SK-N-SH treated with all-trans-retinoic acid at 6 μM for 48 hours (cell line): ENCODE measurements at regions not wholly inside any gene's neighbourhood (a gene's known extent, or its start where the extent isn't known, plus 50 kb on each side); places are given as distances from the start of the nearest gene placed in this dataset.

Experiments
- CSDC2 ChIP-seq: fragments of 250-450 bp; sonication (Bioruptor Pico); IDR thresholded peaks from 2 replicates; pipeline ENCODE4 v1.5.0; 2020; ENCODE audit warnings: mild to moderate bottlenecking, moderate library complexity
- PATZ1 ChIP-seq: fragments of 250-450 bp; sonication (Bioruptor Pico); IDR thresholded peaks from 2 replicates; pipeline ENCODE4 v1.8.0; 2020; ENCODE audit warnings: mild to moderate bottlenecking, moderate library complexity, borderline replicate concordance
- RARB ChIP-seq: fragments of 250-450 bp; sonication (Bioruptor Pico); IDR thresholded peaks from 2 replicates; pipeline ENCODE4 v1.8.0; 2021; ENCODE audit warnings: mild to moderate bottlenecking, moderate library complexity
- SNAI2 ChIP-seq: fragments of 250-450 bp; sonication (Bioruptor Pico); IDR thresholded peaks from 2 replicates; pipeline ENCODE4 v1.5.0; 2020; ENCODE audit warnings: mild to moderate bottlenecking, moderate library complexity
- TSHZ2 ChIP-seq: fragments of 250-450 bp; sonication (Bioruptor Pico); IDR thresholded peaks from 2 replicates; pipeline ENCODE4 v1.5.0; 2020; ENCODE audit warnings: mild to moderate bottlenecking, moderate library complexity
- ZC3H10 ChIP-seq: fragments of 250-450 bp; sonication (Bioruptor Pico); IDR thresholded peaks from 2 replicates; pipeline ENCODE4 v1.5.1; 2021; ENCODE audit warnings: mild to moderate bottlenecking, moderate library complexity
- ZFP30 ChIP-seq: fragments of 450-650 bp; formaldehyde crosslinking; IDR thresholded peaks from 2 replicates; pipeline ENCODE4 v1.5.0; 2022; ENCODE audit warnings: mild to moderate bottlenecking, moderate library complexity

GRCh38 chr5:120843390-120843980, 379.4 kb downstream of the PRR16 start:
- no peak for TF ChIP-seq SNAI2 (CRISPR knock-in tag)
- no peak for TF ChIP-seq ZFP30 (CRISPR knock-in tag)
- TF ChIP-seq TSHZ2 (CRISPR knock-in tag) = no peak
- no peak for TF ChIP-seq RARB (CRISPR knock-in tag)
- TF ChIP-seq CSDC2 = no peak
- TF ChIP-seq ZC3H10 (CRISPR knock-in tag) = no peak
- no peak for TF ChIP-seq PATZ1
